ENCODE measurements at regions not wholly inside any gene's neighbourhood (a gene's known extent, or its start where the extent isn't known, plus 50 kb on each side); places are given as distances from the start of the nearest gene placed in this dataset.
"Not testable (repeated sequence)": the region's sequence is repeated elsewhere in the genome, so short reads cannot be mapped to it uniquely, and the experiment has no call there.

DNA sequence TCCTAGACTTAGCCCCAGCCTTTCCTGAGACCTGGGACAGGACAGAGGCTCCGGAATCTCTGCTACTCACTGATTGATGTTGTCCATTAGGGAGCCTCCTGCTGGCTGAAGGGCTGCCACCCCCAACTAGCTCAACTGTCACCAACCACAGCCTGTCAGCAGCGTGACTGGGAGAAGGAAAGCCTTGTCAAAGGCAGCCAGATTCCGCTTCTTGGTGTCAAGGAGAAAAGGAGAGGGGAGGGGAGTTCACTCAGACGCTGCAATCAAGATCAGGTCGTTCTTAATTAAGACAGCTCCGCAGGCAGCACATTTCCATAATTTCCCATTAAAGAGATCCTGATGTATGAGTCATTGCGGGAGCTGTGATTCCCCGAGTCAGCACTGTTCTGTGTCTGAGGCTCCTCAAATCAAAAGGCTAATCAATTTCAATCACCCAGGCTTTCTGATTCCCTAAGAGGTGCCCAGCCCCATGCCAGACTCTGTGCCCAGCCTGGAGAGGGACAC lies 152.8 kb upstream of the ZBED5 start:
- DNase-seq (ENCODE audit: low read depth) = no peak

DNA sequence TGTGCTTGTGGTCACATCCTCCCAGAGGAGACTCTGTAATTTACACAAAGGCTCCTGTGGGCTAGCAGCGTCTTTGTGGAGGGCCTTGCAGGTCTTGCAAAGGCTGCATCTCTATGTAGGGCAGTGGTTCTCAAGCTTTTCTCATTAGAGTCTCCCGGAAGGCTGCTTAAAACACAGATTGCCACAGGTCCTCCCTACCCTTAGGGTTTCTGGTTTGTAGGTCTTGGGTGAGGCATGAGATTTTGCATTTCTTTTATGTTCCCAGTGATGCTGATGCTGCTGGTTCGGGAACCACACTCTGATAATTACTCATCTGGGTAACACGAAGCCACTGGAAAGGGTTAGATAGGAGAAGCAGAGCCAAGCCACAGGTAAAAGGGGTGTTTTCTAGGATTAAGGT lies 151.3 kb upstream of the ZBED5 start:
- DNase-seq (ENCODE audit: low read depth) = no peak

DNA sequence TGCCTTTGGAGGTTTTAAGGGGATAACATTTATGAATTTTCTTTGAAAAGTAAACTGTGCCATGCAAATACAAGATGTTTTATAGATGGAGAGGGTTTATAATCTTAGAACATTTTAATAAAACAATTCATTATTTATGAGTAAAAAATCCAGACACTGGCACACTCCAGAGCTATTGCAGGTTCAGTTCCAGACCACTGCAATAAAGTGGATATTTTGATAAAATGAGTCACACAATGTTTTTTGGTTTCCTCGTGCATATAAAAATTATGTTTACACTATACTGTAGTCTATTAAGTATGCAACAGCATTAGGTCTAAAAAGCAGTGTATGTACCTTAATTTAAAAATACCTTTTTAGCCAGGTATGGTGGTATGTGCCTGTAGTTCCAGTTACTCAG lies 146.2 kb upstream of the ZBED5 start:
- no peak for DNase-seq (ENCODE audit: low read depth)

DNA sequence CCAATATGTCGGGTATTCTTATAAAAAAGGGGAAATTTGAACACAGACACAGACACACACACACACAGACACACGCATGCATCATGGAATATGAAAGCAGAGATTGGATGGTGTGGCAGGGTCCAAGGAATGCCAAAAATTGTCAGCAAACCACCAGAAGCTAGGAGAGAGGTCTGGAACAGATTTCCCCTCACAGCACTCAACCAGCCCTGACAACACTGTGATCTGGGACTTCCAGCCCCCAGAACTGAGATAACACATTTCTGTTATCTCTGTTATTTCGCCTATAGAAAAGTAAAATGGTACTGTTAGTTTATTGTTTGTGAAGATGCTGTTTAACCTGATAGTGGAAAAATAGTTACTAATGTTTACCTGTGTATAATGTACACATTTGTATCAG lies 145.4 kb upstream of the ZBED5 start:
- DNase-seq (ENCODE audit: low read depth) = no peak

DNA sequence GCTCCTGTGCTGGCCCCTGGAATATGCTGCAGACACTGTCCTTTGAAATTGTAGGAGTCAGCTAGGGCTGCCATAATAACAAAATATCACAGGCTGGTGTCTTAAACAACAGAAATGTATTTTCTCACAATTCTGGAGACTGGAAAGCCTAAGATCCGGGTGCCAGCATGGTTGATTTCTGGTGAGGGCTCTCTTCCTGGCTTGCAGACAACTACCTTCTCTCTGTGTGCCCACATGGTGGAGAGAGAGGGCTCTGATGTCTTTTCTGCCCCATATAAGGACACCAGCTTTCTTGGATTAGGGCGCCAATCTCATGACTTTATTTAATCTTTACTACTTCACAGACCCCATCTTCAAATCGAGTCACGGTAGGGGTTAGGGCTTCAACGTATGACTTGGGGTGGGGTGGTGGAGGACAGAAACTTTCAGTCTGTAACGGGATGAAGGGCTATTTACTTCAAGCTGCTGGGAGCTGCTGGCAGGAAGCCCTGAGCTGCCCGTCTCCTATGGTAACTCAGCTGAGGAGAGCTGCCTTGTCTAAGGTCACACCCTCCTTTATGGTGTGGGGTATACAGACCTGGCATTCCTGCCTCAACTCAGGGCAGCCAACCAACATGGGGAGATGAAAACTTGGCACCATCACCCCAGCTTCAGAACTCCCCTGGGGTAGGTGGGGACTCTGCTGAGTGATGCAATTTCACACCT lies 142.9 kb upstream of the ZBED5 start:
- no peak for DNase-seq (ENCODE audit: low read depth)

DNA sequence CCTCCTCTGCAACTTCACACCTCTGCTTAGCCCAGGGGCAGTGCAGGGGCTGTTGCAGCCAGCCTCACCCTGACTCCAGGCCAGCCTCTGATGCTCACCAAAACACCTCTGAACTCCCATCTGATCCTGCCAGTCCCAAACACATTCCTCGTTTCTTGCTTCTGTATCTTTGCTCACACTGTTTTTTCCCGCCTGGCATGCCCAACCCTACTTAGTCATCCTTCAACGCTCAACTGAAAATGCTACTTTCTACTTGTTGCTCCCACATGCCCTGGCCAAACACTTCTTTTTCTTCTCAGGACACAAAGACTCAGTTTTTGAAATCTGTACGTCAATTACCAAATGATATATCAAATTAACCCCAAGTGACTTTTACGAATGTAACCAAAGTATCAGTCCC lies 140.8 kb upstream of the ZBED5 start:
- no peak for DNase-seq (ENCODE audit: low read depth)

DNA sequence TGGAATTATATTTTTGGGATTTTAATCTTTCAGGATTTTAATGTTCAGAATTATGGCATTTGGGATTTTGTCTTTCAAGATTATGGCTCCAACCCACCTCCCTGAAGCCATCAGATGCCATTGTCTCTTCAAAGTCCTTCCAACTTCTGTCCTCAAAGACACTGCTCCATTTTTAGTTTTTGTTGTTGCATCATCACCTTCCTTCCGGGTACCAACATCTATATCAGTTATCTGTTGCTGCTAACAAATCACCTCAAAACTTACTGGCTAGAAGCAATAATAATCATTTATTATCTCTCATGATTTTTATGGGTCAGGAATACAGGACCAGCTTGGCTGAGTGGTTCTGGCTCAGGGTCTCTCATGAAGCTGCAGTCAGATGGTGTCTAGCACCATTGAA lies 138.8 kb upstream of the ZBED5 start:
- no peak for DNase-seq (ENCODE audit: low read depth)

DNA sequence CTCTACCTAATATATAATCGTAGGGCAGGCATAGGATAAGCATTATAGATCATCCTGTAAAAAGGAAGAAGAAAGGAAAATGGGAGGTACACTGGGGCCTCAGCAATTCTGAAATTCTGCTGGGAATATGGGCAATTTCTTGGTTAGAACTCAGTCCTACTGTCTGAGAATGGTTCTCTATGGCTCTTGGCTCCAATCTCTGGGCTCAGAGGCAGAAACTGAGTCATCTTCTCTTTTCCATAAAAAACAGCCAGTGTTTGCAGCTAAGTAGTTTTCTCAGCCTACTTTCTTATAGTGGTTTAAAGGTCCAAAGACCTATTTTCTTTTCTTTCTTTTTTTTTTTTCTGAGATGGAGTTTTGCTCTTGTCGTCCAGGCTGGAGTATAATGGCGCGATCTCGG lies 135.8 kb upstream of the ZBED5 start:
- no peak for DNase-seq (ENCODE audit: low read depth)

DNA sequence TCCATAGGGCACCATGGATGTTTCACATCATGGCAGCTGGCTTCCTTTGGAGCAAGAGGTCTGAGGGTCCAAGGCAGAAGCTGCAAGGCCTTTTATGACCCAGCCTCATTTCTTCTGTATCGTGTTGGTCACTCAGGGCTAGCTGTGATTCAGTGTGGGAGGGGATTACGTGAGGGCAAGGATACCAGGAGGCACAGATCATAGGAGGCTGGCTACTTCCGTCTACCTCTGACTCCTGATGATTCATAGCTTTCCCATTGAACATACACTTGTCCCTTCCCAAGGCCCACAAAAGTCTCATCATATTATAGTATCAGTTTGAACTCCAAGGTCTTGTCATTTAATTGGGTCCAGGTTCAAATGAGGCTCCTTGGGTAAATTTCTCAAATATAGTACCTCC lies 135.3 kb upstream of the ZBED5 start:
- no peak for DNase-seq (ENCODE audit: low read depth)

DNA sequence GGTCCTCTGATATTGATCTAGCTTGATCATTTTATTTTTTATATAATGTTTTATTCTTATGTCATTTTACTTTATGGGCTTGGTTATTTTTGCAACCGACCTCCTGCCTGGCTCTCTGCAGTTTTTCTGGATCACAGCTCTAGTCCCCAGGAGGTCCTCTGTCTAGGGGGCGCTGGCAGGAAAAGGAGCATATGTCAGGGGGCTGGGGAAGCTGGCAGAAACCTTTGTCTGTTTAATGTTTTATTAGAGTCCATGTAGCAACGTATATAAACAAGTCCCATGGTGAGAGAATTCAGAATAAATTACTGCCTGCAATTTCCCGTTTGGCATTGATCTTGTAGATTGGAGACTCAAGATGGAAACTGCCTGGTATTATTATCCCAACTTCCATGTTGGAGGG lies 133.5 kb upstream of the ZBED5 start:
- DNase-seq (ENCODE audit: low read depth) = no peak

DNA sequence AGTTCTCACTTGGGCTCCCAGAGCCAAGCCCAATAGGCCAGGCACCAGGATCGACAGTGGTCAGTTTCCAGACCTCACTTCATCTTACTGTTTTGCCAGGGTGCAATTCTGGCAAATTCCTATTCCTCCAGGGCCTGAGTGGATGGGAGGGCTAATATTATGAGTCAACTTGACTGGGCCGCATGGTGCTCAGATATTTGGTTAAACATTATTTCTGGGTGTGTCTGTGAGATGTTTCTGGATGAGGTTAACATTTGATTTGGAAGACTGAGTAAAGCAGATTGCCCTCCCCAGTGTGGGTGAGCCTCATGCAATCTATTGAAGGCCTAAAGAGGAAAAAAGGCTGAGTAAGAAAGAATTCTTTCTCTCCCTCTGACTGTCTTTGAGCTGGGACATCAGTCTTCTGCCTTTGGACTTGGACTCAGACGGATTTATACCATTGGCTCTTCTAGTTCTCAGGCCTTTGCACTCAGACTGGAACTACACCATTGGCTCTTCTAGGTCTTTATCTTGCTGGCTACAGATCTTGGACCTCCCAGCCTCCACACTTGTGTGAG lies 132.9 kb upstream of the ZBED5 start:
- no peak for DNase-seq (ENCODE audit: low read depth)

DNA sequence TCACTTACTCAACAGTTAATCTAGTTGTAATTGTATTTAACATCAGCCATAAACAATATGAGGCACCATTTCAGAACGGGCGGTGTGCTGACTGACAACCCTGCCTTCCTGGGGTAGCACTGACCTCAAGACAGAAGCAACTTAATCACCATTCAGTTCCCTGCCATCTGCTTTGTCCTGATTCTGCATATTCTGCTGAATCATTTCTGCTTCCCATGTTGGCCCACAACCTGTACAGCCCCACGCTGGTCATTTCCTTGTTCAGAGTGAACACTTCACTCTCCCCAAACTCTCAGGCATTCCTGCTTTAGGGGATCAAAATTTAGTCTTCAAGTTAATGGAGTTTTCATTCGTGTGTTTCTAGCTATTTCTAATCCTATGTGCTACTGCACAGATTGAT lies 132.3 kb upstream of the ZBED5 start:
- DNase-seq (ENCODE audit: low read depth) = no peak

DNA sequence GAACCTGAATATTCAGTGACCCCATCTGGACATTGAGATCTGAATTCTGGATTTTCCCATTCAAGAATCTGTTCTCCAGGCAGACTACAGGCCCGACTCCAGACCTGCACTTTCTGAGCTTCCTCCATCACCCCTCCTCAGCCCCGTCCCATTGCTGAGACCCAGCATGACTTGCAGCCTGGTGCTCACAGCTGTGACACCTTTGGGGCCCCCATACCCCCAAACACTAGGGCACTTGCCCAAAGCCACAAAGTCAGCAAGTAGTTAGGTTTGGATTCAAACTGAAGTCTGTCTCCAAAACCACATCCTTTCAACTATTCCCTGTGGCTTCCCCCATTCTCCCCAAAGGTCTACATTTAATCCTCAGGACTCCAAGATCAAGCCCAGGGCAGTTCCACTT lies 128.2 kb upstream of the ZBED5 start:
- no peak for DNase-seq (ENCODE audit: low read depth)

DNA sequence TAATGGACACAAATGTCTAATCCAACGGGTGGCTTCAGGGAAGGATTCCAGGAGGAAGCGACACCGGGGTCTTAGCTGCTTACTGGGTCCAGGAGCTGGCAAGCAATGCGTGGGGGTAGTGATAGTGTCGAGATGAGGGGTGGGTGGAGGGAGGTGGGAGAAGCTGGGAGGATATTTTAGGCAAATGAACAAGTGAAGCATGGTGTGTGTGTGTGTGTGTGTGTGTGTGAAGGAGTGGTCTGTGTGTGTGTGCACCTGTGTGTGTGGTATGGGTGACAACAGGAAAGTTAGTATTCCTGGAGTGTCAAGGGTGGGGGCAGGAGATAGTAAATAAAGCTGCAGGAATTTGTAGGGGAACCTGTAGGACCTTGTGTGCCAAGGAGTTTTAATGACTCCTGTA lies 126.9 kb upstream of the ZBED5 start:
- DNase-seq (ENCODE audit: low read depth) = no peak

DNA sequence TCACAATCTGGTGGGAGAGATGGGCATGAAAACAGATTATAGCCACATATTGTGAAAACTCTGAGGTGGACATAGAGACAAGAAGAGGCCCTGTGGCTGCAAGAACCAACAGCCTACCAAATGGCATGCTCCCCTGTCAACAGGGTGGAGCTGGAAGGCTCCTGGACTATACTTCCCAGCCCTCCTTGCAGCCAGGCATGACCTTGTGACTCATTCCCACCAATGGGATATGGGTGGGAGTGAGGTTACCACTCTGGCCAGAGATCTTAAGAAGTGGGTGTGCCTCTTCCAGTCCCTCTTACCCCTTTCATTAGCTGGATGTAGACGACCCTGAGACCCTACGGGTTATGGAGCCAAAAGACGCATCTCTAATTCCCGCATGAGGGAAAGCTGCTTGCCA lies 126.4 kb upstream of the ZBED5 start:
- no peak for DNase-seq (ENCODE audit: low read depth)

DNA sequence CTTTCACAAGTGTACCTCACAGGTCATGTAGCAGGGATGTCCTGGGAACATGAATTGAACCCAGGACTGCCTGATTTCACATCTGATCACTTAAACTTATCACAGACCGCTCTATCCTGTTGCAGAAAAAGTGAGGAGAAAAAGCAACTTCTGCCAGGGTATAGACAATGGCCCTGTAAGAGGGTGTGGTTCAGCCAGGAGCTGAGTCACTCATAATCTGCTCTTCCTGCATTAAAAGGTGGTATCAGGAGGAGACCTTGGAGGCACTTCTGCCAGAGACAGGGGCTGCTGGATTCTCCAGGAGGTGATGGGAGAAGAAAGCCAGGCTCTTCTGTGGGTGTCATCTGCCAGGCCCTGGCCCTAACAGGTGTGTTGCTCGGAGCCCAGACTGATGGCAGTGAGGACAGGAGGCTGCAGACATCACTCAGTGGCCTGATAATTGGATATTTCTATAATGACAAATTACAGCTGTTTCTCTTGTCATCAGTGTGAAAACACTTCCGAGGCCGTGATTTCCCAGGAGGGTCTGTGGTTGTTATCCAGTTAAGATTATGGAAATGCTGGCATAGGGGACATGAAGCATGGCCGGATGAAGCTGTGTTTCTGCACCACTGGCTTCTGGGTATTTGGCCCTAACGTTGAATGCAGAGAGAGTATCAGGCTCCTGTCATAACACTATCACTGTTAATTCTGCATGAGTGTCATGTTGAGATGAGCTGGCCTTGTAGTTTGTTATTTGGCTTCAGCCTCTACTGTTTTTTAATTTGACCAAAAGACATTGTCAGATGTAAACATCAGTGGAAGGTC lies 125.1 kb upstream of the ZBED5 start:
- no peak for DNase-seq (ENCODE audit: low read depth)

DNA sequence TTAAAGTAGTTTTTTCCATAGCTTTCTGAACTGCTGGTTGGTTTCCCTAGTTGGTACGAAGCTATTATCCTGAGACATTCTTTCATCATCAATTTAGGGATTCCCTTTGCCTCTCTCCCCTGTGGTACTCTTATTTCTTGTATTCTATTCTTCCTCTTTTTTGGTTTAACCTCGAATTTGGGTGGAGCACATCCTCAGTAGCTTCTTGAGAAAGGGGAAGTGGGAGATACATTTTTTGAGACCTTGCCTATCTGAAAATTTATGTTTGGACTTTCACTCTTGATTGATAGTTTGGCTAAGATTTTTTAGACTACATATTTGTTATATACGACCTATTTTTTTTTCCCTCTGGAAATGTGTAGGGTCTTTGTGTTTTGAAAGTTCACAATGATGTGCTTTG lies 121.7 kb upstream of the ZBED5 start:
- no peak for DNase-seq (ENCODE audit: low read depth)

DNA sequence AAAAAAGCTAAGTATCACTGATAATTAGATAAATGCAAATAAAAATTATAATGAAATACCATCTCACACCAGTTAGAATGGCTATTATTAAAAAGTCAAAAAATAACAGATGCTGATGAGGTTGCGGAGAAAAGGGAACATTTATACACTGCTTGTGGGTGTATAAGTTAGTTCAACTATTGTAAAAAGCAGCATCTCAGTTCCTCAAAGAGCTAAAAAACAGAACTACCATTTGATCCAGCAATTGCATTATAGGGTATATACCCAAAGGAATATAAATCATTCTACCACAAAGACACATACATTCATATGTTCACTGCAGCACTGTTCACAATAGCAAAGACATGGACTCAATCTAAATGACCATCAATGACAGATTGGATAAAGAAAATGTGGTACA lies 120.3 kb upstream of the ZBED5 start:
- no peak for DNase-seq (ENCODE audit: low read depth)

DNA sequence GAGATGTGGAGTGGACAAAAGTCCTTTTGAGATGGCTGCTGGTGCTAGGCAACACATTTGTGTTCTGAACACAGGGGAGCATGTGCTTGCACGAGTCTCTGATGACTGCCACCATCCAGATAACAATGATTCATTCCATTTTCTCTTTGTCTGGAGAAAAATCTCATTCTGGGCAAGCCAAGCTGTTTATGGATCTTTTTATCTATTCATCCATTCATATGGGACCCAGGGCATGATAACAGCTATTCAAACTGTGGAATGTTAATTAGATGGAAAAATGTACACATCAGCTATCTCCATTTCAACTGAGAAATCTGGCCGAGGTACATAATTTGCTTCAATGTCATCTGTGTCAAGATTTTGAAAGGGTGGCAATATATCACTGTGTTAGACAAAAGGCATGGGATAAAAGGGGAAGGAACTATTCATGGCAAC lies 117.5 kb upstream of the ZBED5 start:
- DNase-seq (ENCODE audit: low read depth) = no peak

DNA sequence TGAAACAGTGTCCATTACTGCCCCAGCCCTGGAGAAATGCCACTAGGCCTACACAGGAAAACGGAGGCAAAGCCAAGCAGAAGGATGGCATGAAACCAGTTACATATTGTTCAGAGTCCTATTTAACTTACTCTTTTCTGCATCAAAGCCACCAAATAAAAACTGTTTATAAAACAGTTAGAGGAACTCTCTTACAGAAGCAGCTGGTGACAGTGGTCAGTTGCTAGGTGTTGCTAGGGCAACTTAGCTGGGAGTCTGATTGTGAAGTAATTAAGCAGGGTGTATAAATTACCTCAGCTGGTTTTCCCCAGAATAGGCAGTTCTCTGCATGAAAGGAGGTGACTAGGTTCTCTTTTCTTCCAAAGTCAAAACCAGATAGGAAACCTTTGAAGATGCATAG lies 115.6 kb upstream of the ZBED5 start:
- no peak for DNase-seq (ENCODE audit: low read depth)

DNA sequence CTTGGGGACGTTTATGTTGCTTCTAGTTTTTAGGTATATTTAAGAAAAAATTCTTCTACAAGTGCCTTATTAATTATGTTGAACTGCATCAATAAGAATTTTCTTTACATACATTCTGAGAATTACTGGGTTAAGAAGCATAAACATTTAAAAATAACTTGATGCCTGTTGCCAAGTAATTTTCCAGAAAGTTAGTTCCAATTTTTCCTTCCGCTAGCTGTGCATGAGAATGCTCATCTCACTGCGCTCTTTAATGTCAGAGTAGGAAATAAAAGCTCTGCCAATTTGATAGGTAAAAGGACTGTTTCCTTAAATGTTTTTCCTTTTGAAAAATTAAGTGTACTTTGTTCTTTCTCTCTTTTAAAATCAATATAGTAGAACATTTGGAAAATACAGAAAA lies 113.1 kb upstream of the ZBED5 start:
- DNase-seq (ENCODE audit: low read depth) = no peak

DNA sequence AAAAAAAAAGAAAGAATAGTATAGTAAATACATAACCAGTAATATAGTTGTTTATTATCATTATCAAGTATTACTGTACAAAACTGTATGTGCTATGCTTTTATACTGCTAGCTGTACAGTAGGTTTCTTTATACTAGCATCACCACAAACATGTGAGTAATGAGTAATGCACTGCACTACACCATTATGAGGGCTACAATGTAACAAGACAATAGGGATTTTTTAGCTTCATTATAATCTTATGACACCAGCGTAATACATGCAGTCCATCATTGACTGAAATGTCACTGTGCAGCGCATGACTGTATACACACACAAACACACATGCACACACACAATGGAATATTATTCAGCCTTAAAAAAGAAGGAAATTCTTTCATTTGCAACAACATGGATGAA lies 111.5 kb upstream of the ZBED5 start:
- no peak for DNase-seq (ENCODE audit: low read depth)

DNA sequence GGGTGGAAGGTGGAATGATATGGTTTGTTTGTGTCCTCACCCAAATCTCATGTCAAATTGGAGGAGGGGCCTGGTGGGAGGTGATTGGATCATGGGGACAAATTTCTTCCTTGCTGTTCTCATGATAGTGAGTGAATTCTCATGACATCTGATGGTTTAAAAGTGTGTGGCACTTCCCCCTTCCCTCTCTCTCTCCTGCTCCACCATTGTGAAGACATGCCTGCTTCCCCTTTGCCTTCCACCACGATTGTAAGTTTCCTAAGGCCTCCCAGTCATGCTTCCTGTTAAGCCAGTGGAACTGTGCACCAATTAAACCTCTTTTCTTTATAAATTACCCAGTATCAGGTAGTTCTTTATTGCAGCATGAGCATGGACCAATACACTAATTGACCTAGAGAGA lies 99.0 kb upstream of the ZBED5 start:
- DNase-seq (ENCODE audit: low read depth) = not testable (repeated sequence)

Data from HS-27A (cell line).